ENCODE measurements at regions not wholly inside any gene's neighbourhood (a gene's known extent, or its start where the extent isn't known, plus 50 kb on each side); places are given as distances from the start of the nearest gene placed in this dataset.

DNA sequence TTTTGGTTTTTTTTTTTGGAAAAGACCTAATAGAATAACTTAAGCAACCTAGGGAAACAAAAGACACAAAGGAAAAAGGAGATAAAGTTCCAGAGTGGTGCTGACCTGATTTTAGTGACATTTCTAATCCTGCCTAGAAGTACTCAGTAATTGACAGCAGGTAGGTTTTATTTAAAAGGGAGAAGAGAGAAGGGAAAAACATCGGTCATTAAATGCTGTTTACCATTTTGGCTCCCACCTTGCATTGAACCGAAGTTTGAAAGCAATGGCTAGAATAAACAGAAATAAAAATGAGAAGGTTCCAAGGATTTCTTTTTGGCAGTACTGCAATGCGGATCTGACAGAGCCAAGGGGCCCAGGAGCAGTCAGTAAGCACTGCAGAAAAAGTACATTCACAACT is 115.8 kb upstream of the MAOA start:
- TF ChIP-seq, protein P1, sequence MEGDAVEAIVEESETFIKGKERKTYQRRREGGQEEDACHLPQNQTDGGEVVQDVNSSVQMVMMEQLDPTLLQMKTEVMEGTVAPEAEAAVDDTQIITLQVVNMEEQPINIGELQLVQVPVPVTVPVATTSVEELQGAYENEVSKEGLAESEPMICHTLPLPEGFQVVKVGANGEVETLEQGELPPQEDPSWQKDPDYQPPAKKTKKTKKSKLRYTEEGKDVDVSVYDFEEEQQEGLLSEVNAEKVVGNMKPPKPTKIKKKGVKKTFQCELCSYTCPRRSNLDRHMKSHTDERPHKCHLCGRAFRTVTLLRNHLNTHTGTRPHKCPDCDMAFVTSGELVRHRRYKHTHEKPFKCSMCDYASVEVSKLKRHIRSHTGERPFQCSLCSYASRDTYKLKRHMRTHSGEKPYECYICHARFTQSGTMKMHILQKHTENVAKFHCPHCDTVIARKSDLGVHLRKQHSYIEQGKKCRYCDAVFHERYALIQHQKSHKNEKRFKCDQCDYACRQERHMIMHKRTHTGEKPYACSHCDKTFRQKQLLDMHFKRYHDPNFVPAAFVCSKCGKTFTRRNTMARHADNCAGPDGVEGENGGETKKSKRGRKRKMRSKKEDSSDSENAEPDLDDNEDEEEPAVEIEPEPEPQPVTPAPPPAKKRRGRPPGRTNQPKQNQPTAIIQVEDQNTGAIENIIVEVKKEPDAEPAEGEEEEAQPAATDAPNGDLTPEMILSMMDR (conservative IDR thresholded peaks at IDR 0.05; ENCODE audit: low read length), result no peak
- TF ChIP-seq EZH2phosphoT487 (IDR thresholded peaks at IDR 0.05; ENCODE audit: borderline replicate concordance), result no peak
